H9 (cell line): ENCODE measurements at regions not wholly inside any gene's neighbourhood (a gene's known extent, or its start where the extent isn't known, plus 50 kb on each side); places are given as distances from the start of the nearest gene placed in this dataset.

Experiments
- DNase-seq: peaks from one replicate; pipeline ENCODE4 v3.0.0-alpha.2; 2017
- H2AFZ ChIP-seq: one replicate; pipeline ENCODE4 v1.6.1; 2013; ENCODE audit warnings: mild to moderate bottlenecking, low read length, control low read depth, moderate library complexity
- H2AK5ac ChIP-seq: 2 replicates; pipeline ENCODE4 v1.6.1; 2013; ENCODE audit warnings: low read length, control low read depth, mixed read lengths; ENCODE audit not compliant: insufficient read length
- H2BK120ac ChIP-seq: one replicate; pipeline ENCODE4 v1.6.1; 2013; ENCODE audit warnings: low read depth, mild to moderate bottlenecking, low read length, control low read depth, inconsistent platforms; ENCODE audit not compliant: poor library complexity, severe bottlenecking
- H2BK12ac ChIP-seq: 2 replicates; pipeline ENCODE4 v1.6.1; 2013; ENCODE audit warnings: low read length, control low read depth, mixed read lengths, low read depth; ENCODE audit not compliant: insufficient read length
- H2BK15ac ChIP-seq: 2 replicates; pipeline ENCODE4 v1.6.1; 2013; ENCODE audit warnings: low read depth, low read length, control low read depth
- H2BK20ac ChIP-seq: one replicate; pipeline ENCODE4 v1.6.1; 2013; ENCODE audit warnings: low read depth, mild to moderate bottlenecking, low read length, control low read depth, inconsistent platforms; ENCODE audit not compliant: poor library complexity, severe bottlenecking
- H2BK5ac ChIP-seq: 2 replicates; pipeline ENCODE4 v1.6.1; 2013; ENCODE audit warnings: low read length, control low read depth, mixed read lengths; ENCODE audit not compliant: insufficient read length
- H3K14ac ChIP-seq: 2 replicates; pipeline ENCODE4 v1.6.1; 2013; ENCODE audit warnings: low read length, control low read depth; ENCODE audit not compliant: insufficient read depth
- H3K18ac ChIP-seq: 2 replicates; pipeline ENCODE4 v1.6.1; 2013; ENCODE audit warnings: low read depth, mild to moderate bottlenecking, mixed read lengths, low read length, control low read depth; ENCODE audit not compliant: insufficient read length
- H3K23ac ChIP-seq: 2 replicates; pipeline ENCODE4 v1.6.1; 2013; ENCODE audit warnings: low read length, control low read depth, mixed read lengths, low read depth; ENCODE audit not compliant: insufficient read length
- H3K23me2 ChIP-seq: 2 replicates; pipeline ENCODE4 v1.6.1; 2013; ENCODE audit warnings: low read depth, mild to moderate bottlenecking, mixed read lengths, low read length, control low read depth; ENCODE audit not compliant: insufficient read length, poor library complexity, severe bottlenecking
- H3K27ac ChIP-seq: 2 replicates; pipeline ENCODE4 v1.5.1; 2013; ENCODE audit warnings: low read length, control low read depth, mixed read lengths, low read depth; ENCODE audit not compliant: insufficient read length
- H3K27me3 ChIP-seq: 2 replicates; pipeline ENCODE4 v1.6.1; 2013; ENCODE audit warnings: low read length, control low read depth, inconsistent platforms; ENCODE audit not compliant: insufficient read depth
- H3K4ac ChIP-seq: 2 replicates; pipeline ENCODE4 v1.6.1; 2013; ENCODE audit warnings: low read depth, mild to moderate bottlenecking, control low read depth, inconsistent platforms, low read length, moderate library complexity
- H3K4me1 ChIP-seq: 2 replicates; pipeline ENCODE4 v1.6.1; 2013; ENCODE audit warnings: low read length, control low read depth, inconsistent platforms; ENCODE audit not compliant: insufficient read depth
- H3K4me2 ChIP-seq: 2 replicates; pipeline ENCODE4 v1.6.1; 2013; ENCODE audit warnings: low read length, control low read depth, mixed read lengths; ENCODE audit not compliant: insufficient read length, insufficient read depth
- H3K56ac ChIP-seq: 2 replicates; pipeline ENCODE4 v1.6.1; 2013; ENCODE audit warnings: low read depth, mild to moderate bottlenecking, mixed read lengths, low read length, control low read depth; ENCODE audit not compliant: insufficient read length
- H3K79me1 ChIP-seq: 2 replicates; pipeline ENCODE4 v1.6.1; 2013; ENCODE audit warnings: low read depth, mild to moderate bottlenecking, moderate library complexity, low read length, control low read depth, inconsistent platforms; ENCODE audit not compliant: insufficient read depth, poor library complexity, severe bottlenecking
- H3K79me2 ChIP-seq: 2 replicates; pipeline ENCODE4 v1.6.1; 2013; ENCODE audit warnings: low read length, control low read depth, inconsistent platforms; ENCODE audit not compliant: insufficient read depth
- H3K9ac ChIP-seq: 2 replicates; pipeline ENCODE4 v1.6.1; 2013; ENCODE audit warnings: low read length, control low read depth, mixed read lengths; ENCODE audit not compliant: insufficient read length; ENCODE audit errors: extremely low read depth
- H3K9me3 ChIP-seq: one replicate; pipeline ENCODE4 v1.6.1; 2013; ENCODE audit warnings: low read depth, low read length, inconsistent platforms; ENCODE audit not compliant: control insufficient read depth
- H3T11ph ChIP-seq: one replicate; pipeline ENCODE4 v1.6.1; 2013; ENCODE audit warnings: mild to moderate bottlenecking, low read length, control low read depth, inconsistent platforms
- H4K20me1 ChIP-seq: one replicate; pipeline ENCODE4 v1.6.1; 2013; ENCODE audit not compliant: control insufficient read depth, insufficient read length, insufficient read depth
- H4K5ac ChIP-seq: 2 replicates; pipeline ENCODE4 v1.6.1; 2013; ENCODE audit warnings: low read depth, mild to moderate bottlenecking, mixed read lengths, low read length, control low read depth; ENCODE audit not compliant: insufficient read length
- H4K8ac ChIP-seq: replicated peaks from 2 replicates; pipeline ENCODE4 v1.6.1; 2013; ENCODE audit warnings: low read length, control low read depth, mixed read lengths, low read depth; ENCODE audit not compliant: insufficient read length
- H4K91ac ChIP-seq: 2 replicates; pipeline ENCODE4 v1.6.1; 2013; ENCODE audit warnings: low read depth, mild to moderate bottlenecking, moderate library complexity, mixed read lengths, low read length, control low read depth; ENCODE audit not compliant: insufficient read length
- H3K27ac Mint-ChIP-seq, 3 experiments: 2 replicates in 2 of 3; 3 replicates in 1 of 3; pipeline ENCODE4 v1.8.0; 2020 to 2021; ENCODE audit warnings: mixed read lengths in 3 of 3, mild to moderate bottlenecking in 1 of 3, moderate library complexity in 1 of 3
- H3K27me3 Mint-ChIP-seq: 2 replicates; pipeline ENCODE4 v1.8.0; 2021; ENCODE audit warnings: low read depth, mild to moderate bottlenecking, moderate library complexity, mixed read lengths
- H3K36me3 Mint-ChIP-seq, 3 experiments: 2 replicates in 2 of 3; 3 replicates in 1 of 3; pipeline ENCODE4 v1.8.0; 2020 to 2021; ENCODE audit warnings: low read depth in 3 of 3, mixed read lengths in 3 of 3; ENCODE audit not compliant: insufficient read depth in 1 of 3
- H3K4me1 Mint-ChIP-seq, 2 experiments: 2 replicates each; pipeline ENCODE4 v1.8.0; 2020; ENCODE audit warnings: mixed read lengths in 2 of 2
- H3K4me3 Mint-ChIP-seq, 2 experiments: 2 replicates in 1 of 2; 3 replicates in 1 of 2; pipeline ENCODE4 v1.8.0; 2020 to 2021; ENCODE audit warnings: mild to moderate bottlenecking in 2 of 2, mixed read lengths in 2 of 2, moderate library complexity in 1 of 2
- H3K9me3 Mint-ChIP-seq, 2 experiments: 2 replicates in 1 of 2; 3 replicates in 1 of 2; pipeline ENCODE4 v1.8.0; 2020; ENCODE audit warnings: mild to moderate bottlenecking in 2 of 2, mixed read lengths in 2 of 2, moderate library complexity in 1 of 2
- CTCF ChIP-seq: fragments of 200-600 bp; sonication (generic); conservative IDR thresholded peaks from 3 replicates; pipeline ENCODE4 v1.8.0; 2021; ENCODE audit warnings: antibody characterized with exemption, mild to moderate bottlenecking
- WGBS: extraction: QIAGEN DNeasy Blood & Tissue Kit; methylation state at CpG from one replicate; pipeline ENCODE4 v1.1.7; 2013; ENCODE audit warnings: missing lambda C conversion rate, low lambda C conversion rate, mixed read lengths; ENCODE audit not compliant: insufficient read length; ENCODE audit errors: extremely low coverage; 5-methylcytosine and 5-hydroxymethylcytosine counted together

DNA sequence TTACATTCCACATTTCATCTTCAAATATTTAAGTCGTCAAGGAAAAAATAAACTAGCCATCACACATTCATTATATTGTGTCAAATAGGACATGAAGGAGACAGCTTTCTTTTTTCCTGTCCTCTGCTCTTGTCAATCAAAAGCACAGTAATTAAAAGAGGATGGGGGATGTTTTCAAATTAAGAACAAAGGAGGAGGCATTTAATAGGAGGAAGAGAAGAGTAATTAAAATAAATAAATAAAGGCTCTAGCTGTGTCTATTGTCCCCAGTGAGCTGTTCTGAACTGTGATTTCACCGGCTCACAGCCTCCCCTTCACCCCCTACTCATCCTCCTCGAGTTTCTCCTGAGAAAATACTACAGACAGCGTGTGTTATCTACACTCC lies 1377.1 kb upstream of the PIK3C3 start:
- Histone ChIP-seq H3K18ac (no peak overlapping the region), H2BK20ac (no peak overlapping the region), H2BK15ac (no peak overlapping the region), H3K14ac (no peak overlapping the region), H4K5ac (no peak overlapping the region), H3K23me2 (no peaks in the 10 kb centered on the region), H4K91ac (no peak overlapping the region), H3K79me1 (no peaks in the 10 kb centered on the region), H3K4me1 (no peaks in the 10 kb centered on the region; the same call in 1 of the 2 replicates), H3K56ac (no peak overlapping the region), H3K4me2 (no peak overlapping the region), H2BK120ac (no peak overlapping the region), H3T11ph (no peak overlapping the region), H2AK5ac (no peak overlapping the region), H3K9ac (no peak overlapping the region), H3K4ac (no peak overlapping the region), H3K27ac (no peak overlapping the region), H4K8ac (no peak overlapping the region), H3K79me2 (no peaks in the 10 kb centered on the region), H2AFZ (no peak overlapping the region), H4K20me1 (no peaks in the 10 kb centered on the region), H2BK12ac (no peak overlapping the region), H3K27me3 (no peaks in the 10 kb centered on the region), H3K9me3 (no peaks in the 10 kb centered on the region), H3K23ac (no peak overlapping the region), H2BK5ac (no peak overlapping the region)
- no peak for TF ChIP-seq CTCF
- no peak overlapping the region for H3K27ac Mint-ChIP-seq
- H3K27me3 Mint-ChIP-seq = no peaks in the 10 kb centered on the region
- no peak for DNase-seq
- peaks cover 2 to 4% of the 10 kb centered on the region in 2 experiments; a peak in 1 of 4 replicates for H3K4me1 Mint-ChIP-seq
- H3K4me3 Mint-ChIP-seq = no peak overlapping the region
- no CpG with 5 or more reads among the region's 4 CpGs for WGBS
- no peaks in the 10 kb centered on the region for H3K36me3 Mint-ChIP-seq
- H3K9me3 Mint-ChIP-seq = no peaks in the 10 kb centered on the region
